ENCODE measurements at regions not wholly inside any gene's neighbourhood (a gene's known extent, or its start where the extent isn't known, plus 50 kb on each side); places are given as distances from the start of the nearest gene placed in this dataset.

- H3K4me3 ChIP-seq (ENCODE audit: low read length): no peak overlapping the region
- peak; percentile 45 for DNase-seq (ENCODE audit: low read depth, low spot score)
Measured at GRCh38 chr6:44667668-44668390, 280.3 kb downstream of the CDC5L start.

GRCh38 chr6:44668391-44668930, 281.0 kb downstream of the CDC5L start:
- DNase-seq (ENCODE audit: low read depth, low spot score): no peak
- no peak overlapping the region for H3K4me3 ChIP-seq (ENCODE audit: low read length)

GRCh38 chr6:44668976-44669934, 281.7 kb downstream of the CDC5L start:
- no peak overlapping the region for H3K4me3 ChIP-seq (ENCODE audit: low read length)
- no peak for DNase-seq (ENCODE audit: low read depth, low spot score)

GRCh38 chr6:44670146-44670545, 282.6 kb downstream of the CDC5L start:
- no peak overlapping the region for H3K4me3 ChIP-seq (ENCODE audit: low read length)
- no peak for DNase-seq (ENCODE audit: low read depth, low spot score)

GRCh38 chr6:44671333-44671732, 283.8 kb downstream of the CDC5L start:
- no peak for DNase-seq (ENCODE audit: low read depth, low spot score)
- no peak overlapping the region for H3K4me3 ChIP-seq (ENCODE audit: low read length)

- no peak for DNase-seq (ENCODE audit: low read depth, low spot score)
- H3K4me3 ChIP-seq (ENCODE audit: low read length): no peak overlapping the region
Measured at GRCh38 chr6:44672086-44672485, 284.6 kb downstream of the CDC5L start.

- H3K4me3 ChIP-seq (ENCODE audit: low read length): no peak overlapping the region
- DNase-seq (ENCODE audit: low read depth, low spot score): no peak
Measured at GRCh38 chr6:44672841-44673240, 285.3 kb downstream of the CDC5L start.

- DNase-seq (ENCODE audit: low read depth, low spot score): no peak
- no peak overlapping the region for H3K4me3 ChIP-seq (ENCODE audit: low read length)
Measured at GRCh38 chr6:44674226-44675155, 287.0 kb downstream of the CDC5L start.

- DNase-seq (ENCODE audit: low read depth, low spot score): no peak
- H3K4me3 ChIP-seq (ENCODE audit: low read length): no peak overlapping the region
Measured at GRCh38 chr6:44675449-44675848, 287.9 kb downstream of the CDC5L start.

GRCh38 chr6:44676246-44676790, 288.8 kb downstream of the CDC5L start:
- DNase-seq (ENCODE audit: low read depth, low spot score): no peak
- no peak overlapping the region for H3K4me3 ChIP-seq (ENCODE audit: low read length)

- H3K4me3 ChIP-seq (ENCODE audit: low read length): no peak overlapping the region
- DNase-seq (ENCODE audit: low read depth, low spot score): no peak
Measured at GRCh38 chr6:44676826-44677433, 289.4 kb downstream of the CDC5L start.

- no peak for DNase-seq (ENCODE audit: low read depth, low spot score)
- no peak overlapping the region for H3K4me3 ChIP-seq (ENCODE audit: low read length)
Measured at GRCh38 chr6:44678252-44678935, 290.9 kb downstream of the CDC5L start.

GRCh38 chr6:44679438-44680201, 292.1 kb downstream of the CDC5L start:
- DNase-seq (ENCODE audit: low read depth, low spot score): no peak

GRCh38 chr6:44680202-44680720, 292.8 kb downstream of the CDC5L start:
- H3K4me3 ChIP-seq (ENCODE audit: low read length): no peak overlapping the region
- no peak for DNase-seq (ENCODE audit: low read depth, low spot score)

More at GRCh38 chr6:44679438-44680201, 292.1 kb downstream of the CDC5L start:
- no peak overlapping the region for H3K4me3 ChIP-seq (ENCODE audit: low read length)

- no peak for DNase-seq (ENCODE audit: low read depth, low spot score)
Measured at GRCh38 chr6:44681761-44682160, 294.3 kb downstream of the CDC5L start.

GRCh38 chr6:44682280-44682679, 294.8 kb downstream of the CDC5L start:
- DNase-seq (ENCODE audit: low read depth, low spot score): no peak
- H3K4me3 ChIP-seq (ENCODE audit: low read length): no peak overlapping the region

More at GRCh38 chr6:44681761-44682160, 294.3 kb downstream of the CDC5L start:
- H3K4me3 ChIP-seq (ENCODE audit: low read length): no peak overlapping the region

Data from Jurkat, Clone E6-1 (cell line).